Activated CD4-positive, alpha-beta T cell treated with anti-CD3 and anti-CD28 coated beads for 36 hours (primary cell): ENCODE measurements at regions not wholly inside any gene's neighbourhood (a gene's known extent, or its start where the extent isn't known, plus 50 kb on each side); places are given as distances from the start of the nearest gene placed in this dataset.
A peak's percentile ranks its signal among the peaks of the same experiment; 100 is the strongest.
"Not testable (repeated sequence)": the region's sequence is repeated elsewhere in the genome, so short reads cannot be mapped to it uniquely, and the experiment has no call there.

Experiments used
- ATAC-seq: fragments of 200-7000 bp; cut with Tn5 transposase; one replicate; pipeline ENCODE4 v1.10.0; 2021; ENCODE audit warnings: mild to moderate bottlenecking, moderate library complexity
- CTCF ChIA-PET: fragments of 350-600 bp; sonication (Branson Sonifier 250); formaldehyde crosslinking; loops from one replicate; lab custom pipeline; 2021; ENCODE audit warnings: antibody characterized with exemption; lab: Charles Lee
- POLR2A ChIA-PET: fragments of 350-600 bp; sonication (Branson Sonifier 250); formaldehyde crosslinking; loops from one replicate; lab custom pipeline; 2021; ENCODE audit warnings: antibody characterized with exemption, inconsistent platforms; lab: Charles Lee
- DNase-seq: peaks from one replicate; pipeline ENCODE4 v3.0.0-alpha.2; 2020
- H3K27ac Mint-ChIP-seq: one replicate; pipeline ENCODE4 v1.8.0; 2021; ENCODE audit warnings: mixed read lengths
- H3K27me3 Mint-ChIP-seq: one replicate; pipeline ENCODE4 v1.8.0; 2021; ENCODE audit warnings: mixed read lengths
- H3K36me3 Mint-ChIP-seq: one replicate; pipeline ENCODE4 v1.8.0; 2021; ENCODE audit warnings: low read depth, mixed read lengths
- H3K4me1 Mint-ChIP-seq: one replicate; pipeline ENCODE4 v1.8.0; 2021; ENCODE audit warnings: mixed read lengths
- H3K4me3 Mint-ChIP-seq: one replicate; pipeline ENCODE4 v1.8.0; 2021; ENCODE audit warnings: mild to moderate bottlenecking, moderate library complexity, mixed read lengths
- H3K9me3 Mint-ChIP-seq: one replicate; pipeline ENCODE4 v1.8.0; 2021; ENCODE audit warnings: low read depth, mixed read lengths
- intact Hi-C, 2 experiments: fragments of 100-400 bp; cut with DNase I in 1 of 2; cut with micrococcal nuclease in 1 of 2; formaldehyde crosslinking; loops; one replicate each; pipeline versions ENCODE4 v1.14.2 to v1.15.1; 2022 to 2024; cut with DNase I, micrococcal nuclease

DNA sequence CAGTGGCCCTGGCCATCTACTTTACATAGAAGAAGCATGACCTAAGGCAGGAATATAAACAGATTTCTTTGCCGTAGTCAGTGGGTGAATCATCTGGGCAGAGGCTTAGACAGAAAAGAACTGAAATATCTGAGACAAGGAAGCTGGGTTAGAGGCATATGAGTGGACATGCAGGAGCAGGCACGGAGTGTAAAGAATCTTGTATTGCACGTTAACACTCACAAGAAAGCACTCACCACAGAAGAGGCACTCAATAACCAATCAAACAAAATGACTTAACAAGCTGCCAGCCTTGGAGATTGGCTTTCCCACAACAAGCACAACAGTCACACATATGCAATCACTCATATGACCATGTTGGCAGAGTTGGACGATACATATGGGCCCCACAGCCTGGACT, 364.9 kb downstream of the FOXD4L5 start:
- H3K27me3 Mint-ChIP-seq, H3K9me3 Mint-ChIP-seq, CTCF ChIA-PET: not testable (repeated sequence)

GRCh38 chr9:64888643-64889042, 396.4 kb downstream of the FOXD4L5 start:
- H3K36me3 Mint-ChIP-seq, POLR2A ChIA-PET, H3K4me3 Mint-ChIP-seq, H3K27ac Mint-ChIP-seq, ATAC-seq, CTCF ChIA-PET, H3K9me3 Mint-ChIP-seq, H3K27me3 Mint-ChIP-seq, intact Hi-C loops, DNase-seq, H3K4me1 Mint-ChIP-seq: not testable (repeated sequence)

More for the DNA sequence above, 364.9 kb downstream of the FOXD4L5 start:
- H3K4me1 Mint-ChIP-seq, POLR2A ChIA-PET, H3K36me3 Mint-ChIP-seq, DNase-seq, intact Hi-C loops, ATAC-seq, H3K4me3 Mint-ChIP-seq, H3K27ac Mint-ChIP-seq: not testable (repeated sequence)

GRCh38 chr9:64870594-64870993, 414.4 kb downstream of the FOXD4L5 start:
- ATAC-seq, POLR2A ChIA-PET, H3K4me1 Mint-ChIP-seq, CTCF ChIA-PET, H3K27ac Mint-ChIP-seq, H3K4me3 Mint-ChIP-seq, intact Hi-C loops, H3K9me3 Mint-ChIP-seq, H3K36me3 Mint-ChIP-seq, H3K27me3 Mint-ChIP-seq: not testable (repeated sequence)
- peak; percentile 4 for DNase-seq
